ENCODE measurements at regions not wholly inside any gene's neighbourhood (a gene's known extent, or its start where the extent isn't known, plus 50 kb on each side); places are given as distances from the start of the nearest gene placed in this dataset.
"Not testable (repeated sequence)": the region's sequence is repeated elsewhere in the genome, so short reads cannot be mapped to it uniquely, and the experiment has no call there.

DNA sequence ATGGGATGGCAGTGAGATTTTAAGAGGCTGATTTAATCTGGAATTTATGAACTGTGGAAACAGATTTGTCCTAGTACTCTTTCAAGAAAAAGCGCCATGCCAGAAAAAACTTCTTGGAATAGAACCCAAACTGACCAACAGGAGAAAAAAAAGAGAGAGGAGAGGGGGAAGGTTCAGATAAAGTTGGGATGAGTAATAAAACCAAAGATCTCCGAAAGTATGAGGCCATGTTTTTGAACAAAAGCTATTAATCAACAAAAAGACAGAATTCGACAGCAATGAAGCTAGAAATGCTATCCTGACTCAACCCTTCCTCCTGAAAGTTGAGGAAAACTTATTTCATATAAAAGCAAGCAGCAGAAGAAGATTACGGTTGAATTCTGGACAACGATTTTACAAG lies 135.5 kb downstream of the CEMIP2 start:
- no peak for DNase-seq

DNA sequence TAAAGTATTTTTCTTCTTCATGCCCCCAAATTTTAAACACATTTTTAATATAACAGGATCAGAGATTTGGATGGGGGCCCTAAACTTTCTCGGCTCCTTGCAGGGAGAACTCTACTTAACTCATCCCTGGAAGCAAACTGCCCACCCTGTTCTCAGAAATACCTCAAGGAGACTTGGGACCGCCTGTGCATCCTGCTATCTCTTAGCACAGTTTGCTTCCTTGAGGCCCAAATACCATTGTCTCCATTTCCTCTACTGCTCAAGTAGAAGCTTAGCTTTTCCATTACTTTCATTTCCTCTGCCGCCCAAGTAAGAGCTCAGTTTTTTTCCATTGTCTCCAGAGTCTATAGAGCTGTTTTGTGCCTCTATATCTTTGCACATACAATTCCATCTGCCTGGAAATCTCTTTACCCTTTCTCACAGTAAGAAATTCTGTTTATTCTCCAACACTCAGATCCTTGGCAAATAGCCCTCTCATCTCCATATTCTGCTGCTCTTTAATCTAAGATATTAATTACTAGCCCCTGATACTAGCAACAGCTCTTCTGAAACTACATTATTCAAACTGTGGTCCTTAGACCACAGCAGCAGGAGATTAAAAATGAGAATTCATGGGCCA lies 137.8 kb downstream of the CEMIP2 start:
- DNase-seq: no peak

DNA sequence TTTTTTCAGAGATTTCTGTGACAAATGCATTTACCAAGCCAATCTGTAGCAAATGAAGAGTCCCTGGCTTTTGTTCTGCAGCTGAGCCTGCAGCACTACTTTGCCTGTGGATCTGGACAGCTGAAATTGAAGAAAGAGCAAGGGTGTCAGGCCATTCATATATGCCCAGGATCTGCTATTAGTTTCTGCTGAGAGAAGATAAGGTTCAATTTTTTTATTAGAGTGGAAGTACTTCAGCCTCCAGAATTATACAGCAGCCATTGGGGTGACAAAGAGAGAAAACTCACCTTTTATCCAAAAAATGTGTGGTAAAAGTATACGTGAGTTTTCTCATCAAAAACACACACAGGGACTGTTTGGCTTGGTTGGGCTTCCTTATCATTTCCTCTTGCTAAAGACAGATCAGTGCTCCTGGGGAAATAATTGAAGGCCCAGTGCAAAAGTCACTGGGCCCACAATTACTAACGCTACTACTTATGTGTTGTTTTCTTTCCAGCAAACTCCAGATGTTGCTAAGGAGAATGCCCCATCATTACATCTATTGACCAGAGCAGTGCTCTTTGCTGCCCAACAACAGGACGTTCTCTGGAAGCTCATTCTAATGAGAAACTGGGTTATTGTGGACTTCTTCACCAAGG lies 138.6 kb downstream of the CEMIP2 start:
- no peak for DNase-seq

DNA sequence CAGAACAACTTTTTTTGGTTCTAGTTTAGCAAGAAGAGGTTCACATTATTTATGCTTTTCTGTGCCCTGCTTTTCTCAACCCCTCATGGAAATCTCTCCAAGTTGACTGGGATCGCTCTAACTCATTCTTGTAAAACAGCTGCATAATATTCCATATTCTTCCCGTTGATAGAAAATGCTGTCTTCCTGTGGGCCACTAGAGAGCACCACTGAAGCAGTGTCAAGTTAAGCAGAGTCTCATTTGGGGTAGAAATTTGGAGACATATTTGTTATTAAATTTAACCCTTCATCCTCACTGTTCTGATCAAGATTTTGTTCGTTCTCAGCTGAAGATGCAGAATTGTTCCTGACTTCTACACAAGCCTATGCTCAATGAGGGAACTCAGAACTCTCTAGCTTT lies 140.1 kb downstream of the CEMIP2 start:
- no peak for DNase-seq

DNA sequence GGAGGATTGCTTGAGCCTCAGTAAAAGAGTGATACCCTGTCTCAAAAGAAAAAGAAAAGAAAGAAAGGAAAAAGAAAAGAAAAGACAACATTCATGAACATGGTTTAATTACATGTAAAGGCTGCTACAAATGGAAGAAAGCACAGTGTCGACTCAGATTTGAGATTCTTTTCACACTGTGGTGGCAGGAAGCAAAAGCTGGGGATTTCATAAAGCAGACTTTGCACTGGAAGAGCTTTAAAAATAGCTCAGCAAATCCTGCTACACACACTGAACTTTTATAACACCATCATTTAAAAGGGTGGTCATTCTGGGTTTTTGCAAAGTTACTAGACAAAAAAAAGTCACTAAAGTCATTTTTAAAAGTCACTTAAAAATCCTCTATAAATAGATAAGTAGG lies 140.8 kb downstream of the CEMIP2 start:
- no peak for DNase-seq

DNA sequence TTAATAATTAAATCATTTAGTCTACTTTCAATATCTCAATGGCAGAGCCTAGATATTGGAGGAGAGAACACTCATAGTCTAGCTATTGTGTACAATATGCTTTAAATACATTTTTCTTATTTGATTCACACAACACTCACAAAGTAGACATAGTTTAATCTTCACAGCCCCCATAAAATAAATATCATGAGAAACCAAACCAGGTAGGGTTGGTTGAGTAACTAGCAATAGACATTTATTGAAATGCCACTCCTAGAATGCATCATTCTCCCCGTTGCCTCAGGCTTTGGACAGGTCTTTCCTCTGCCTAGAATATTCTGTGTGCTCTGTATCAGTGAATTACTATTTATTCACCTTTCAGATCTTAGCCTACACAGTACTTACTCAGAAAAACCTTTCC lies 141.9 kb downstream of the CEMIP2 start:
- DNase-seq: no peak

DNA sequence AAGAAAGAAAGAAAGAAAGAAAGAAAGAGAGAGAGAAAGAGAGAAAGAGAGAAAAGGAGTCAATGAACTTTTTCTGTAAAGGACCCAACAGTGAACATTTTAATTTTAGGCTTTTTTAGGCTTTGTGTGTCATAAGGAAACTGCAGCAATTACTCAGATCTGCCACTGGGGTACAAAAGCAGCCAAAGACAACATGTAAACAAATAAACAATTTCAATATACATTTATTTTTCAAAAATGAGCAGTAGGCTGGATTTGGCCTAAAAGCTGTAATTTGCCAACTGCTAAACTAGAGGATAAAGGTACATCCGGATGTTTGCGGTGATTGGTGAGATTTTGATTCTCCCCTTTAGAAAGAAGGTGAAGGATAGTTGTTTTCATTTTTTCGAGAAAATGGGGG lies 143.6 kb downstream of the CEMIP2 start:
- no peak for DNase-seq

DNA sequence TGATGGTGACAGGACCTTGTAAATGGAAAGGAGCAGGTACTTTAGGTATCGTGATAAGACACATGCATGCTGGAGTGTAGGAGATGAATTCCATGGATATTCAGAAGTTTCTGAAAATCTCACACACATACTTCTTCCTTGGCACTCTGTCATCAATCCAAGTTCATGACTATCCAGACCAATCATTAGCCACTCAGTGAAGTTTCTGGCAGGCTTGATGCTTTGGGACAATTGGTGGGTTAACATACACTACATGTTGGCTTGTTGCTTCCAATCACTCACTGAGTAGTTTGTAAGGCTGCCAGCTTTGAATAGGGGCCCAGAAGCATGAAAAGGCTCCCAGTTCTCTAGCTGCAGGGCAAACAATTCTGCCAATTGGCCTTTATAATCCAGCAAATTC lies 147.6 kb downstream of the CEMIP2 start:
- no peak for DNase-seq

DNA sequence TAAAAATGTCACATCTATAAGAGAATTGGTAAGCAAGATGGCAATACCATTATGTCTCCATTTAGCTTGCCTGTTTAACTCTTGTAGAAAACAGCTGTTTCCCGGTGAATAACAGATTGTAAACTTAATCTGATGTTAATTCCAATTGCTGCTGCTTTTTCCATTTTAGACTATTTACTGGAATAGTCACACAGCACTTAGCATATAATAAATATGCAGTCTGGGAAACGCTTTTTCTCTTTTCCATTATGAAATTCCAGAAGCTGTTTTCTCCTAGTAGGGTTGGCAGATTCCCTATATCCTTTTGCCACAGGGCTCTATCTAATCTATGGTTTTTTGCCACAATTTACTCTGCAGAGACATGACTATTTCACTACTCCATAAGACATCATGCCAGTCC lies 148.0 kb downstream of the CEMIP2 start:
- no peak for DNase-seq

DNA sequence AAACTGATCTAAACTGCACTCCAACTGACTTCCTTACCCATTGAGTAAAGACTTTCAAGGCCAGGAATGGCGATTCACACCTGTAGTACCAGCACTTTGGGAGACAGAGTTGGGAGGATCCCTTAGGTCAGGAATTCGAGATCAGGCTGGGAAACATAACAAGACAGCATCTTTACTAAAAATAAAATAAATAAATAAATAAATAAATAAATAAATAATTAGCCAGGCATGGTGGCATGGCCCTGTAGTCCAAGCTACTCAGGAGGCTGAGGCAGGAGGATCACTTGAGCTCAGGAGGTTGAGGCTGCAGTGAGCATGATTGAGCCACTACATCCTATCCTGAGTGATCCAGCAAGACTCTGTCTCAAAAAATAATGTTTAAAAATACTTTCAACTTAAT lies 148.4 kb downstream of the CEMIP2 start:
- DNase-seq: no peak

DNA sequence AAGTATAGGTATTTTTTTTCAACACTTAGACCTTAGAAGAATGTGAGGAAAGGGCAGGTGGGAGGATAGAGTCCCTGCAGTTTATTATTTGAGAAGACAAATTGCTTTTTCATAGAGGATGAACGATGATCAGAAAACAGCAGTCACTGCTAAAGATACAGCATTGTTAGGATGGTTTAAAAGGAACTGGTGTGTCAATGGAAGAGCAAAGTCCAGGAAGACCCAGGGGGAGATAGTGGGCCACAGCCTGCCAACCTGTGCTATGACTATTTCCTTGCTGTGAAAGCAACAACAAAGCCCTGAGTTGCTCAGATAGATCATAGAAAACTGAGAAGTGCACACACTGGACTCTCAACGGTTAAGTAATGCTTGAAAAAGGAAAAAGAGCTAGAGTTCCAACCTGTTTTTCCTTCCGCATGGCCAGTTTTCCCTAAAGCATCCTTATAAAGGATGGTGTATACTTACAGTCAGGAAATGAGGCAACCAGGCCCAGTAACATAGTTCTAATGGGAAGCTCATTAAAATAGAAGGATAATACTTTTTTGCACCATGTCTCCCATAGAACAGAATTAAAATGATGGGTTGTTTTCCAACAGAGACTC lies 153.8 kb downstream of the CEMIP2 start:
- no peak for DNase-seq

DNA sequence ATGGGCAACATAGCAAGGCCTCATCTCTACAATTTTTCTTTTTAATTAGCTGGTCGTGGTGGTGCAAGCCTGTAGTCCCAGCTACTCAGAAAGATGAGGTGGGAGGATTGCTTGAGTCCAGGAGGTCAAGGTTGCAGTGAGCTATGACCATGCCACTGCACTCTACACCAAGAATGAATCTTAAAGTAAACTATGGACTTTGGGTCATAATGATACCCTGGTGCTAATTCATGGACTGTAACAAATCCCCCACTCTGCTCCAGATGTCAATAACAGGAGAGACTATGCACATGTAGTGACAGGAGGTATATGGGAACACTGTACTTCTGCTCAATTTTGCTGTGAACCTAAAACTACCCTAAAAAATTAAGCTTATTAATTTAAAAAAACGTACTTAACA lies 155.4 kb downstream of the CEMIP2 start:
- DNase-seq: no peak

DNA sequence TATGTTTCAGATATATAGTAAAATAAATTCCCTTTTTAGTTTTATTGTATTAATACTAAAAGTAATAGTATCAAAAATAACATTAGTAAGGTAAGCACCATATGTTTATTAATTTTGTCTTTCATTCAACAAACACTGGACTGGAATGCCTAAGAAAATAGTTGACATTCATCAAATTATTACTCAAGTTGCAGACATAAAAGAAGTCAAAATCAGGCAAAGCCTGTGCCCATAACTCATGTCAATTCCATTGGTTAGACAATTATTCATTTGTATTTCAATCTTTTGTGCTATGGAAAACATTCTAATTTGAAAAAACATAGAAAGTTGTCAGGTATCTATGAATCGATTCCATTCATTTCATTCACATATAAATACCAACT lies 158.9 kb downstream of the CEMIP2 start:
- no peak for DNase-seq

DNA sequence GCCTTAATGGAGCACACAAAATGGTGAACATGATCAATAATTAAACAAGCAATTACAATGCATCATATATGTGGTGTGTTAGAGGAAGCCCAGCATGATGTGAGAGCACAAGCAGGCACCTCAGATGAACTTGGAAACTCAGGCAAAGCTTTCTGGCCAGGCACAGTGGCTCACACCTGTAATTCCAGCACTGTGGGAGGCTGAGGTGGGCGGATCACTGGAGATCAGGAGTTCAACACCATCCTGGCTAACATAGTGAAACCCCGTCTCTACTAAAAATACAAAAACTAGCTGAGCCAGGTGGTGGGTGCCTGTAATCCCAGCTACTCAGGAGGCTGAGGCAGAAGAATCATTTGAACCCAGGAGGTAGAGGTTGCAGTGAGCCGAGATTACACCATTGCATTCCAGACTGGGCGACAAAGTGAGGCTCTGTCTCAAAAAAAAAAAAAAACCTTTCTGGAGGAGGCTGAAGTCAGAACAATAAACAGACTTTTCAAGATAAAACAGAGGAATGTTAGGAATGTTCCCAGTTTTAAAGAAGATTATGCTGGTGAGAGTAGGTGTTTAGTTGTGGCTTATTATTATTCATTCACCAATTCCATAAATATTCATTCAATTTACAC lies 159.4 kb downstream of the CEMIP2 start:
- DNase-seq: no peak

DNA sequence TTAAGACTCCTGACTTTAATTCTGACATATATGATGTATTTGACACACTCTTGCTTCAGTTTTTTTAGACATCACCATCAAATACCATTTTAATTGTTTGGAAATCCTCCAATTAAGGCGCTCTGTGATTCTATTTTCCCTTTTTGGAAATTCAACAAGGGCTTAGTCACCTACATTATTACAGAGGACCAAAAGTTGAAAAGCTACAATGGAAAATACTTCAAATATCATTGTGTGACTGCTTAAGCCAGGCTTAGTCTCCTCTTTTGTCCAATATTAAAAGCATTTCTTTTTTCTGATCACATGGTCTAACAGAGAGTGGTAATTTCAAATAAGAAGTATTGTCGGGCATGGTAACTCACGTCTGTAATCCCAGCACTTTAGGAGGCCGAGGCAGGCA lies 160.3 kb downstream of the CEMIP2 start:
- DNase-seq: no peak

DNA sequence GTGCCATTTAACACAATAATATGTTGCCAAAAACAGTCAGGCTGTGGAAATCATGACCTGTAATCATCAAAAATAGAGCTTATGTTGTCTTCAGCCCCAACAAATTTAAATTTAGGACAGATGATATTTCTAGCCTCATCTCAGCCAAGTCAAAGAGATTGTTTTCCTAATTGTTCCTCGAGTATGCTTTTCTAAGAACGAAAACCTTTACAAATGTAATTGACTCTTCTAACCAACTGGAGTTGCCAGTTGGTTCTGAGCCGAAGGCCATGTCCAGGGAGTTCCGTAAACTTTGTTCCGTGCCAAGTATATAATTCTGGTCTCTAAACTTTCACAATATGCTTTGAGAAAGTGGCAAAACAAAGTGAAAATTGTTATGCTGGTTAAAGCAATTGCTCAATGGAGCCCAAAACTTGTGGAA lies 160.8 kb downstream of the CEMIP2 start:
- no peak for DNase-seq

DNA sequence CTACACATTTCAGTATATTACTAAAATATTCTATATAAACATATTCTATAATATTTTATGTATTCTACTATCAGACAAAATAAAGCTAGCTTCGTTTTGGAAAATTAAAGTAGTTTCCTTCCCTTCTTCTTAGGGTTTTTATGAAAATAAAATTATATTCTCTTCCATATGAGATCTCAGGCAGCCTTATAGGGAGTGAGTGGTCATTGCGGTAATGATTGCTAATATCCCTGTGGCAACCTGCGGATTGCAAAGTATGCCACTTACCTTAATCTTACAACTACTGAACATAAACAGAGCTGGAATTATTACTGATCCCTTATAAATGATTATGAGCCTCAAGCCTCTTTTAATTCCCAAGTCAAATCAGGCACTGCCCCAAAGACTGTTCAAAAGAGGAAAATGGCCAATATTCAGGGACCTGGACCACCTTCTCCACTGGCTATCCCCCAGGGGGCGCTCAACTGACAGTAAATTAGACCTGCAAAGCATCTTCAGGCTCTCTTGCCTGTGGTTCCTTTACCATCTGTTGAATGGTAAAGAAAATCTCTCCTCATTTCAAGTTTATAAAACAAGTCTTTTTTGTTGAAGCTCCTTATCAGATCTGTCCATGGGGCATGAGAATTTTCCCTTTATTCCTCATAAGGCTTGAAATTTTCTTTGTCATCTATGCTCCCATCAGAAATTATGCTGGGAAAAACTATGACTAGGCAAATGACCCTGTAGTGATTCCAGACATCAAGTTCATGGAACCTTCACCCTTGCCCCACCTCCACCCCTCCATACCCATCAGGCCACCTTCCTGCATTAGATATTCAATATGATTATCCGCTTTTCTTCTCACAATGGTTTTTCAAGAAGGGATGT lies 163.9 kb downstream of the CEMIP2 start:
- DNase-seq: peak; percentile 78

DNA sequence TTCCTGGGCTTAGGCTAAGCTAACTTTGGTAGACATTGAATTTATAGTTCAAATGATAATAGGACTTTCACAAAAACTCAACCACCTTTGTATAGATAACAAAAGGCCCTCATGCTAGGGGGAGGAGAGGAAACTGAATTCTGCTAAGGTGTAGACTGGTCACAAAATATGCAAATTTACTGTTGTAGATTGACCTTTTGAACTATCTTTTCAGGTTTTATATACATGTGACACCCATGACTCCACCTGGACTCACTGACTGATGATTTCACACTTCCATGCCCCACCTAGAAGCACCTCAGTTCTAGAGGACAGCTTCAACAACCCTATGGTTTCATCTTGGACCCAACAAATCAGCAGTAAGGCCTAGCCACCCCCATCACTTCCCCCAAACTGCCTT lies 165.7 kb downstream of the CEMIP2 start:
- DNase-seq: no peak

DNA sequence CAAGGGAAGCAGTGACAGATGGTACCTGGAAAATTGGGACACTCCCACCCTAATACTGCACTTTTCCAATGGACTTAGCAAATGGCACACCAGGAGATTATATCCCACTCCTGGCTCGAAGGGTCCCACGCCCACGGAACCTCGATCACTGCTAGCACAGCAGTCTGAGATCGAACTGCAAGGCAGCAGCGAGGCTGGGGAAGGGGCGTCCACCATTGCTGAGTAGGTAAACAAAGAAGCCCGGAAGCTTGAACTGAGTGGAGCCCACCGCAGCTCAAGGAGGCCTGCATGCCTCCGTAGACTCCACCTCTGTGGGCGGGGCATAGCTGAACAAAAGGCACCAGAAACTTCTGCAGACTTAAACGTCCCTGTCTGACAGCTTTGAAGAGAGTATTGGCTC lies 172.6 kb downstream of the CEMIP2 start:
- not testable (repeated sequence) for DNase-seq

DNA sequence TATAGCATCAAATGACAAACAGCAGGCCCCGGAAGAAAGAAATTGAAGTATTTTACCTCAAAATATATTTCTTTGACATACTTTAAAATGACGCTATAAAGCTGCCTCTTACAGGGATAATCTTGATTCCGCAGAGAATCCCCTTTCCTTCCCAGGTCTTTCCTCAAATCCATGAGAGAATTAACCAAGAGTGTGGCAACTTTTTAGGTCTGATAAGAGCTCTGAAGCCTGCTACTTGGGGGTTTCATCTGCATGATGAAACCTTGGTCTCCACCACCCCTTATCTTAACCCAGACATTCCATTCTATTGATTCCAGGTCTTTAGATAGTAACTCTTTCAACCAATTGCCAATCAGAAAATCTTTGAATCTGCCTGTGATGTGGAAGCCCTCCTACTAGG lies 173.8 kb downstream of the CEMIP2 start:
- DNase-seq: no peak

DNA sequence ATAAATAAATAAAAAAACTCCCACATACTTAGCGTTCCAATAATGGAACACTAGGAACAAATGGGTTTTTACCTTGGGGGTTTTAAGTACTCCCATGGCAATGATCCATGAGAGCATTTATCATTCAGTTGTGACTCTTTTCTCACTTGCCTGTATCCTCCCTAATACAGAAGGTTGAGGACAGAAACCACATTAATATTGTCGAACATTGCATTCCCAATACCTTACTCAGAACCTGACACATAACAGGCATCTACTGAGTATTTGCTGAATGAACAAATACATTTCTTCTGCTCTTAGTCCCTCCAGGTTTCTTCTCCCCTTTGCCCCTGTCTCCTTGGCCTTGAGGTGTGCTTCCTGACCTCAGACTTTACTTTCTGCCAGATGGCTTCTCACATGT lies 175.9 kb downstream of the CEMIP2 start:
- no peak for DNase-seq

DNA sequence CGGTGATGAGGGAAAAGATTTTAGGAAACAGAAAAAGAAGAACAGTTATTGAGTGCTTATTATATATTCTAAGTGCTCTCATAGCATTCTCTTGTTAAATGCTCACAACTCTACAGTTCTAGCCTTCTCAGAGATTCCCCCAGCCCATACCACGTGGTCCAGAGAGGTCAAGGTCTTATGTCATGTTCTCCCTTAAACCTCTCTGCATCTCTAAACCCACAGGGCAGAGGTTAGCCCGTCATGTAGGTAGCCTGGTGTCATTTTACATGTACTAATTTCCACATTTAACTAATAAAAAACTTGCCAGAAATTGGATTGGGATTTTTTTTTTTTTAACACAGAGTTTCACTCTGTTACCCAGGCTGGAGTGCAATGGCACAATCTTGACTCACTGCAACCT lies 178.0 kb downstream of the CEMIP2 start:
- no peak for DNase-seq

DNA sequence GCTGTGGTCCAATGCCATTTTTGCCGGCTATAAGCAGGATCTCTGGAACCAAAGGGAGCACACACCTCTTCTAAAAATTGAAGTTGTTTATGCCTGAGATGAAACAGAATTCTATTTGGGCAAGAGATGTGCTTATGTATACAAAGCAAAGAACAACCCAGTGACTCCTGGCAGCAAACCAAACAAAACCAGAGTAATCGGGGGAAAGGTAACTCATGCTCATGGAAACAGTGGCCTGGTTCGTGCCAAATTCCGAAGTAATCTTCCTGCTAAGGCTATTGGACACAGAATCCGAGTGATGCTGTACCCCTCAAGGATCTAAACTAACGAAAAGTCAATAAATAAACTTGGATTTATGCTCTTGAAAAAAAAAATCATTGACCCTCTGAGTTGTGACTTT lies 178.7 kb downstream of the CEMIP2 start:
- no peak for DNase-seq

Measured in activated T-cell treated with anti-CD3 and anti-CD28 coated beads for 4 hours (primary cell).